Psoas muscle (tissue), 7 donors: ENCODE measurements at regions not wholly inside any gene's neighbourhood (a gene's known extent, or its start where the extent isn't known, plus 50 kb on each side); places are given as distances from the start of the nearest gene placed in this dataset.
"Not testable (repeated sequence)": the region's sequence is repeated elsewhere in the genome, so short reads cannot be mapped to it uniquely, and the experiment has no call there.

Source experiments
- ATAC-seq, 4 donors: fragments of 200-7000 bp; cut with Tn5 transposase; one replicate each; pipeline ENCODE4 v1.9.1; 2020; ENCODE audit warnings: moderate library complexity in 3 of 4, mild to moderate bottlenecking in 2 of 4
- DNase-seq, 2 donors: peaks; one replicate each; pipeline ENCODE4 v3.0.0-alpha.2; 2020
- H3K27ac ChIP-seq: fragments of 200-600 bp; one replicate; pipeline ENCODE4 v1.8.0; 2022
- H3K27me3 ChIP-seq, 3 donors: fragments of 200-600 bp in 1 of 3; one replicate each; pipeline versions ENCODE4 v1.6.1 to v1.8.0; 2013 to 2022; ENCODE audit warnings: low read length in 2 of 3, mild to moderate bottlenecking in 2 of 3, moderate library complexity in 1 of 3; ENCODE audit not compliant: insufficient read depth in 3 of 3
- H3K36me3 ChIP-seq, 2 donors: fragments of 200-600 bp in 1 of 2; one replicate each; pipeline versions ENCODE4 v1.6.1 to v1.8.0; 2013 to 2022; ENCODE audit warnings: low read depth in 1 of 2, mild to moderate bottlenecking in 1 of 2, moderate library complexity in 1 of 2; ENCODE audit not compliant: insufficient read depth in 1 of 2
- H3K4me1 ChIP-seq: fragments of 200-600 bp; one replicate; pipeline ENCODE4 v1.8.0; 2022
- H3K4me3 ChIP-seq: fragments of 200-600 bp; one replicate; pipeline ENCODE4 v1.8.0; 2022; ENCODE audit warnings: mild to moderate bottlenecking
- H3K9me3 ChIP-seq: fragments of 200-600 bp; one replicate; pipeline ENCODE4 v1.8.0; 2022
- WGBS, 3 donors: extraction: QIAGEN DNeasy Blood & Tissue Kit; methylation state at CpG; one replicate each; pipeline versions ENCODE4 v1.1.6 to v1.1.7; 2013; 5-methylcytosine and 5-hydroxymethylcytosine counted together
- intact Hi-C, 2 donors: fragments of 100-400 bp; cut with DNase I; formaldehyde crosslinking; loops; one replicate each; pipeline versions ENCODE4 v1.11.0 to v1.14.2; 2022
- TF ChIP-seq, protein P1 (sequence below): fragments of 200-600 bp; IDR thresholded peaks from one replicate; pipeline ENCODE4 v1.8.0; 2022; ENCODE audit warnings: antibody characterized with exemption
- donor health status: healthy with polysubstance abuse.
- donor health status: DM: no; HTN: no; CAD: no; lungs with moderate emphysema.
- donor health status: Bipolar disorder and iron deficiency.
- donor health status: healthy.
- donor health status: DM: yes; HTN: yes; CAD: no.
- donor health status: DM: no; HTN: no; CAD: no.
- donor health status: DM: yes; HTN: yes; CAD: no.

- no peak overlapping the region for H3K27ac ChIP-seq
- WGBS, 3 donors: 61 to 84% (median 78%) methylated on average over 2 of the region's 2 CpGs
- no peaks in the 10 kb centered on the region for H3K4me1 ChIP-seq
- TF ChIP-seq, protein P1, sequence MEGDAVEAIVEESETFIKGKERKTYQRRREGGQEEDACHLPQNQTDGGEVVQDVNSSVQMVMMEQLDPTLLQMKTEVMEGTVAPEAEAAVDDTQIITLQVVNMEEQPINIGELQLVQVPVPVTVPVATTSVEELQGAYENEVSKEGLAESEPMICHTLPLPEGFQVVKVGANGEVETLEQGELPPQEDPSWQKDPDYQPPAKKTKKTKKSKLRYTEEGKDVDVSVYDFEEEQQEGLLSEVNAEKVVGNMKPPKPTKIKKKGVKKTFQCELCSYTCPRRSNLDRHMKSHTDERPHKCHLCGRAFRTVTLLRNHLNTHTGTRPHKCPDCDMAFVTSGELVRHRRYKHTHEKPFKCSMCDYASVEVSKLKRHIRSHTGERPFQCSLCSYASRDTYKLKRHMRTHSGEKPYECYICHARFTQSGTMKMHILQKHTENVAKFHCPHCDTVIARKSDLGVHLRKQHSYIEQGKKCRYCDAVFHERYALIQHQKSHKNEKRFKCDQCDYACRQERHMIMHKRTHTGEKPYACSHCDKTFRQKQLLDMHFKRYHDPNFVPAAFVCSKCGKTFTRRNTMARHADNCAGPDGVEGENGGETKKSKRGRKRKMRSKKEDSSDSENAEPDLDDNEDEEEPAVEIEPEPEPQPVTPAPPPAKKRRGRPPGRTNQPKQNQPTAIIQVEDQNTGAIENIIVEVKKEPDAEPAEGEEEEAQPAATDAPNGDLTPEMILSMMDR: no peak
- peaks cover 5% of the 10 kb centered on the region for H3K9me3 ChIP-seq
- intact Hi-C loops: no loop called here
- DNase-seq: no peak
- no peaks in the 10 kb centered on the region for H3K36me3 ChIP-seq
- no peak overlapping the region for H3K4me3 ChIP-seq
- peaks cover 0 to 3% (median 0%) of the 10 kb centered on the region in 3 donors for H3K27me3 ChIP-seq
- no peak for ATAC-seq
Observed at GRCh38 chr2:236485519-236485918, 84.1 kb upstream of the ACKR3 start.

DNA sequence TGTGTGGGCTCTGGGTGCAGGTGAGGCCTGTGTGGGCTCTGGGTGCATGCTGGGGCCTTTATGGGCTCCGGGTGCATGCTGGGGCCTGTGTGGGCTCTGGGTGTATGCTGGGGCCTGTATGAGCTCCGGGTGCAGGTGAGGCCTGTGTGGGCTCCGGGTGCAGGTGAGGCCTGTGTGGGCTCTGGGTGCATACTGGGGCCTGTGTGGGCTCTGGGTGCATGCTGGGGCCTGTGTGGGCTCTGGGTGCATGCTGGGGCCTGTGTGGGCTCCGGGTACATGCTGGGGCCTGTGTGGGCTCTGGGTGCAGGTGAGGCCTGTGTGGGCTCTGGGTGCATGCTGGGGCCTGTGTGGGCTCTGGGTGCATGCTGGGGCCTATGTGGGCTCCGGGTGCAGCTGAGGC lies 80.5 kb upstream of the ACKR3 start:
- H3K36me3 ChIP-seq, ATAC-seq, H3K27me3 ChIP-seq, intact Hi-C loops, H3K9me3 ChIP-seq, H3K27ac ChIP-seq, H3K4me1 ChIP-seq, H3K4me3 ChIP-seq, DNase-seq: not testable (repeated sequence)
- 88 to 91% (median 88%) methylated on average over 3 to 5 of the region's 5 CpGs for WGBS, 3 donors

GRCh38 chr2:236489895-236490404 lies 79.7 kb upstream of the ACKR3 start:
- TF ChIP-seq, protein P1: no peak
- ATAC-seq (no peak), DNase-seq (no peak)
- no peaks in the 10 kb centered on the region for H3K4me1 ChIP-seq
- intact Hi-C loops: no loop called here
- 88 to 91% (median 90%) methylated on average over 3 of the region's 3 CpGs for WGBS, 3 donors
- no peaks in the 10 kb centered on the region for H3K27me3 ChIP-seq
- no peak overlapping the region for H3K27ac ChIP-seq
- no peak overlapping the region for H3K4me3 ChIP-seq
- no peaks in the 10 kb centered on the region for H3K36me3 ChIP-seq
- H3K9me3 ChIP-seq: no peaks in the 10 kb centered on the region

DNA sequence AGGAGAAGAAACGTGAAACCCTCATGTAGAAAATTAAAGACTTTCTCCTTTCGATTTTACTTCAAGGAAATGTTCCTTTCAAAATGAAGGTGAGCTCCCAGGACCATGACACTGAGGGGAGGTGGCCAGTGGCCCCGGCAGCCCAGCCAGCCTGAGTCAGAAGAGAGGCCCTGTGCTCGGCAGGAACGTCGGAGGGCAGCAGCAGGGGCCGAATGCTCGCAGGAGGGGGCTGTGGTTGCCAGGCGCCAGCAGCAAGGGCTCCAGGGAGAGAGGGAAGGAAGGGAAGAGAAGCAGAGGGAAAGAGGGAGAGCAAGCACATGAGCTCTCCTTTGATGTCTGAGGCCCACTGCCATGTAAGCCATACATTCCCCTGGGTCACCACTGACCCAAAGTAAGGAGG lies 73.3 kb upstream of the ACKR3 start:
- H3K9me3 ChIP-seq: no peaks in the 10 kb centered on the region
- intact Hi-C loops: no loop called here
- H3K27me3 ChIP-seq: no peaks in the 10 kb centered on the region
- H3K4me1 ChIP-seq: no peaks in the 10 kb centered on the region
- WGBS, 3 donors: 63 to 70% (median 70%) methylated on average over 9 of the region's 9 CpGs
- H3K4me3 ChIP-seq: no peak overlapping the region
- TF ChIP-seq, protein P1: no peak
- ATAC-seq: no peak
- no peak overlapping the region for H3K27ac ChIP-seq
- no peaks in the 10 kb centered on the region for H3K36me3 ChIP-seq
- DNase-seq: no peak

DNA sequence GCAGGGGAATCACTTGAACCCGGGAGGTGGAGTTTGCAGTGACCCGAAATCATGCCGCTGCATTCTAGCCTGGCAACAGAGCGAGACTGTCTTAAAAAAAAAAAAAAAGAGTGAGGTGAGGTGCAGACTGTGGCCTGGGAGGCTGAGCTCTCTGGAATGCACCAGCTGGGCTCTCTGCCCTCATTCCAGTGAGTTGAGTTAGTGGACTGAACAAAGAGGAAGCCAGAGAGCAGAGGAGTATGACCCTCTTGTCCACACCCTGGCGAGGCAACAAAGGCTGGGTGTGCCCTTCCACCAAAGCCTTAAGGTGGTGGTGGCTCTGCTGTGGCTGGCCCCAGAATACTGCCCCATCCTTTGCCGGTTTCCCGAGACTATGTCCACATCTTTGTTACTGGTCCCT lies 71.3 kb upstream of the ACKR3 start:
- peak in 2 of 4 donors; percentile 44 to 63 for ATAC-seq
- DNase-seq: no peak
- H3K27ac ChIP-seq: no peak overlapping the region
- H3K36me3 ChIP-seq: no peaks in the 10 kb centered on the region
- TF ChIP-seq, protein P1: no peak
- intact Hi-C loops: no loop called here
- no peaks in the 10 kb centered on the region for H3K4me1 ChIP-seq
- H3K9me3 ChIP-seq: no peaks in the 10 kb centered on the region
- no peak overlapping the region for H3K4me3 ChIP-seq
- H3K27me3 ChIP-seq: peaks cover 0 to 7% (median 0%) of the 10 kb centered on the region in 3 donors
- WGBS, 3 donors: 76 to 86% (median 77%) methylated on average over 7 of the region's 7 CpGs
